HG03439 (cell line): ENCODE measurements at regions not wholly inside any gene's neighbourhood (a gene's known extent, or its start where the extent isn't known, plus 50 kb on each side); places are given as distances from the start of the nearest gene placed in this dataset.
"Not testable (repeated sequence)": the region's sequence is repeated elsewhere in the genome, so short reads cannot be mapped to it uniquely, and the experiment has no call there.

Experiments
- ATAC-seq: cut with Tn5 transposase; IDR thresholded peaks from one replicate; pipeline ENCODE4 v1.9.1; 2021; ENCODE audit warnings: mild to moderate bottlenecking, moderate library complexity; ENCODE audit not compliant: unreplicated experiment

DNA sequence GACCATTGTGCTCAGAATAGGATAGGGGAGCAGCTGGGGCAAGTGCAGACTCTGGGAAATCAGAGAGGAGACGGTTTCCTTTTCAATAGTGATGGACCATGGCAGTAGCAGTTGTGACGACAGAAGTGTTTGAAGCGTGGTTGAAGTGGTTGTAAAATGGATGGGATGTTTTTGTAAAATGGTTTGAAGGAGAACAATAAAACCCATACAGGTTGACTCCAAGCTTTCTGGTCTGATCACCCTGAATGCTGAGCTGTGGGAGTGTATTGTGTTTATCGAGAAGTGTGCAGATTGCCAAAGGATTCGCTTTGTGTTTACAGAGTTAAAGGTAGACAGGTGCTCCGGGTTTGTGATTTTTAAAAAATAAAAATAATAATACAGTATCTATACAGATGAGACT, 255.2 kb upstream of the SULF2 start:
- ATAC-seq, result no peak

DNA sequence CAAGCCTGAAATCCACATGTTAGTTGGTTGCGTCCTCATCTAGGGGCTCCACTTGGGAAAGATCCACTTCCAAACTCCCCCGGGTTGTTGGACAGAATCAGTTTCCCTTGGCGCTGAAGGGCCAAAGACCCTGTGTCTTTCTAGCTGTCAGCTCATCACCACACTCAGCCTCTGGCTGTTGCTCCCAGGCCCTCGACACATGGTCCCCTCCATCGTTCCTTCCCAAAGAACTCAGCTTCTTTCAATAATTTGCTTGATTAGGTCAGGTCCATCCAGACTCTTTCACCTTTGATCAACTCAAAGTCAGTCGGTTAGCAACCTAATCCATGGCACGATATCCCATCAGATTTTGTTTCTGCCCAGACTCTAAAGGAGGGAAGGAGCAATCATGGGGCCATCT, 254.8 kb upstream of the SULF2 start:
- ATAC-seq, result no peak

- no peak for ATAC-seq
Observed at GRCh38 chr20:48039514-48039913, 254.2 kb upstream of the SULF2 start.

DNA sequence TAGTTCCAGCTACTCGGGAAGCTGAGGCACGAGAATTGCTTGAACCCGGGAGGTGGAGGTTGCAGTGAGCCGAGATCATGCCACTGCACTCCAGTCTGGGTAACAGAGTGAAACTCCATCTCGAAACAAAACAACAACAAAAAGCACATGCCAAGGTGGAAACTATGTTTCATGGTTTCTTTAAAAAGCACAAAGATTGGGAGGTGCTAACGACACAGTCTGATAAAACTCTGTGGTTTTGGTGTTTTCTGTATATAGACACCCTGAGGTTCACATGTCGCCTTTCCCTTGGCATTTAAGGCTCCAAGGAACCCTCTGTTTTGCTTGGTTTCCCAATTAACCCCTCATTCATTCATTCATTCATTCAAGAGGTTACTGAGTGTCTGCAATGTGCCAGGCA, 253.4 kb upstream of the SULF2 start:
- no peak for ATAC-seq

GRCh38 chr20:48037798-48038197, 252.5 kb upstream of the SULF2 start:
- not testable (repeated sequence) for ATAC-seq

DNA sequence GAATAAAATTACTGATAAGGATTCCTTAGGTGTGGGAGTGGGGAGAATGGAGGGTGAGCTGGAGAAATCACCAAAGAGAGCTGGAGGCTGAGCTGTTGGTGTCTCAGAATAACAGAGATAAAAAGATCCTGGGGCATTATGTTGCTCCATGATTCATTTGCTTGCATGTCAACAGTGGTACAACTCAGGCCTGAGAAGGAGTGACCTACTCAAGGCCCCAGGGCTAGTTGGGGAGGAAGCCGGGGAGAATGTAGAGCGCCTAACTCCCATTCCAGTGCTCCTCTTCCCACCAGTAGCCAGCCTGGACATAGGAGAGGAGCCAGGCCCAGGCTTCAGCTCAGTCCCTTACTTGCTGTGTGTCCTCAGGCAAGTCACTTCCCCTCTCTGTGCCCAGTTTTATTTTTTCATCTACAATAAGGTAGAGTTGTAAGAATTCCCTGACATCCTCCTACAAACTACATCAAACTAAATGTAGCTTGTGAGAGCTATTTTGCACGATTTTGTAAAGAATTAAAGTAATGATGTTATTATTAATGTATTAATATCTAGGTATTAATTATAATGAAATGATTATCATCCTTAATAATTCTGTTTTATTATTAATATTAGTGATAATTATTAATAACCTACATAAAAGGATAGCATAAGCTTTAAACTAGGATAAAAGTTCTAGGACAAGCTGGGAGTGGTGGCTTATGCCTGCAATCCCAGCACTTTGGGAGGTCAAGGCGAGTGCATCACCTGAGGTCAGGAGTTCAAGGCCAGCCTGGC, 250.9 kb upstream of the SULF2 start:
- no peak for ATAC-seq

DNA sequence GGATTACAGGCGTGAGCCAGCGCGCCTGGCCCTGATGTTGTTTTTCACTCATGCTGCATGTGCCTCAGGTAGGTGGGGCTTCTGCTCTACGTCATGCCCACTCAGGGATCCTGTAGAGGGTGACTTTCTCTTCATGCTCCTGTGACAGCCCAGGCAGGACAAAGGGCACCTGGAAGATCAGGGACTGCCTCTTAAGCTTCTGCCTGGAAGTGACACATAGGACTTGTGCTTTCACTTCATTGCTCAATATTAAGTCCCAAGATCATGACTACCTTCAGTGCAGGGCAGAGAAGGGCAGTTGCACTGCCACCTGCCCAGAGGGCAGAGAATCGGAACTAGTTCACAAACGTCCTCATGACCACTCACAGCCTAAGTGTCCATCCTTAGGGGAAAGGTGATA, 249.5 kb upstream of the SULF2 start:
- no peak for ATAC-seq

DNA sequence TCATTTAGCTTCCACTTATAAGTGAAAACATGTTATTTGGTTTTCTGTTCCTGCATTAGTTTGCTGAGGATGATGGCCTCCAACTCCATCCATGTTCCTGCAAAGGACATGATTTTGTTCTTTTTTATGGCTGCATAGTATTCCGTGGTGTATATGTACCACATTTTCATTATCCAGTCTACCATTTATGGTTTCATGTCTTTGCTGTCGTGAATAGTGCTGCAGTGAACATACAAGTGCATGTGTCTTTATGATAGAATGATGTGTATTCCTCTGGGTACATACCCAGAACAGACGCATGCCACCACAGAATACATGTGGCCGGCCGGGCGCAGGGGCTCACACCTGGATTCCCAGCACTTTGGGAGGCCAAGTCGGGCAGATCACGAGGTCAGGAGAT, 247.7 kb upstream of the SULF2 start:
- ATAC-seq, result not testable (repeated sequence)

GRCh38 chr20:48031122-48031521, 245.8 kb upstream of the SULF2 start:
- ATAC-seq, result no peak

DNA sequence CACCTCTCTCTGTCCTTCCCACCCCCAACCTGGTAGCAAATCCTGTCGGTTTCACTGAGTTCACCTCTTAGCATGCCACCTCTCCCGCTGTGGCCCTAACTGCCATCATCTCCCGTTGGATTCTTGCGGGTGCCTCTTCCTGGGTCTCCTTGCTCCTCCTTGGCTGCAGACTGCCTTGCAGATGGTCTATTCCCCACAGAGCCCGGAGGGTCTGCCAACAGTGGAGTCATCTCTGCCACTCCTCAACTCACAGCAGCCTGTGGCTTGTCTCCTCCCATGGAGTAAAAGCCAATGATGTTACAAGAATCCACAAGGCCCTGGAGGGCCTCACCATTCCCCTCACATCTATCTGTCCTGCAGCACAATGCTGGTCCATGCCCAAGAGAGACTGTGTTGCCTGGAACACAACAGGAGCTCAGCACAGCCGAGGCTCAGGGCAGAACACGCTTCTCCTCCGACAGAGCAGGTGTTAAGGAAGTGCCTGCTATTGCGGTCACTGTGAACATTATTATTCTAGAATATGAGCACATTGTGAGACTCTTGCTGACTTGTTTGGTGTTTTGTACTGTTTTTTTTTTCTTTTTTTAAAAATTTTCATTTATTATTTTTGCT, 241.8 kb upstream of the SULF2 start:
- no peak for ATAC-seq

GRCh38 chr20:48025661-48026060, 240.4 kb upstream of the SULF2 start:
- ATAC-seq, result no peak

DNA sequence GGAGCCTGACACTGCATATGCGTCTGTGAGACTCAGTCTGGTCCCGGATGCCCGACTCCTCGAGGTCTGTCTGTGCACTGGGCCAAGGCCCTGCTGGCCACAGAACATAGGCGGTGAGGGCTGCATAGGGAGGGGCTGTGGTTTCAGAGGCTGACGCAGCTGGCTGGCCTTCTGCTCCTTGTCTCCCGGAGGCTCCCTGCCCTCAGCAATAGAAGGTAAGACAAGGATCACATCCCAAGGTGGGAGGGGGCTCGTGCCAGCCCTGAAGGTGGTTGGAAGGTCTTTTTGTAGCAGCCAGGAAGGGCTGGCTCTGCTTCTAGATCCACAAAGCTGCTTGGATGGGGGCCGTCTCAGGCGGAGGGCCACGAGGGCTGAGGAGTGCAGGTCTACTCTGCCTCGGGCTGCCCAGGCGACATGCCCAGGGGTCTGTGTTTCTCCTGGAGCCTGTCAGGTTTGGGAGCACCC, 239.8 kb upstream of the SULF2 start:
- ATAC-seq, result no peak

DNA sequence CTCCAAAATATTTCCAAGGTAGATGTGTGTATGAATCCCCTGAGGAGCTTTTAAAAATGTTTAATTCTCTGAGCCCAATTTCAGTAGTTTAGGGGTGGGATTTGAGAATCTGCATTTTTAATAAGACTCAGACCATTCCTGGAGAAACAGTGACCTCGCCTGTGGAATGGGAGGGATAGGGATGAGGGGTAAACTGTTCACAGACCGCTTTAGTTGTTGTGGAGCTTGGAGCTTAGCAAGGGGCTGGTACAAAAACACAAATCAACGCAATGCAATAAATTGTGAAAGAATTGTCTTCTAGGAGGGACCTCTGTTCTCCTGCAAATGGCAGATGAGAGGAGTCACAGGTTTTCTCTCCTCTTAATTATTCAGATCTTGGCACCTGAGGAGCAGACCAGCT, 239.3 kb upstream of the SULF2 start:
- no peak for ATAC-seq

DNA sequence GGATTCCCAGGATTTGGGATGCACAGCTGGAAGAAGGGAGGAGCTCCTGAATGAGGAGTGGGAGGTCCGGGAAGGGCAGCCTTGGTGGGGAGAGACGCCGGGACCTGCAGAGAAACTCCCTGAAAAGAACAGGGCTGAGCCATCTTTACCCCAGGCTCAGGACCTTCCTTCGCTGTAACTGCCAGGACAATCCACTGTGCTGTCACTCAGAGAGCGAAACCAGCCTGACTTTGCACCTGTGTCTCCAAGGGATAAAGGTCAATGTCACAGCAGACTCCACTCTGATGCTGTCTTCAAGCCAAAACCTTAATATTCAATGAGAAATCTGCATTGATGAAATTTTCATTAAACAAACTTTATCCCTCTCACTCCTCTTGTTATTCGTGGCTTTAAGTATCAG, 235.4 kb upstream of the SULF2 start:
- ATAC-seq, result not testable (repeated sequence)

DNA sequence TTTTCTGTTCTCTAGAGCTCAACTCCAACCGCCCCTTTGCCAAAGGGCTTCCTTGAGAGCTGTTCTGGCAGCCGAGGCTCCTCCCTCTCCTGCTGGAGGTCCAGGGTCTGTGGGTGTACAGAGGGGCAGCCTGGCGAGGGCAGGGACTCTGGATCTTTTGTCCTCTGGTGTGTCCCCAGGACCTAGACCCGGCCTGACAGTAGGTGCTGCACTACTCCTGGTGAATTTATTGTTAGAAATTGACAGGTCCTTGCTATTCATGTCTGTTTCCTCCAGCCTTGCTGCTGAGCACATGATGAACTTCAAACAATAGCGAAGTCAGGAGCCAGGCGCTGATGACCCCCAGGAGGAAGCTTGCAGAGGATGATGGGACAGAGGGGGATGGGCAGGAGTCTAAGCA, 234.7 kb upstream of the SULF2 start:
- no peak for ATAC-seq

GRCh38 chr20:48019496-48019895, 234.2 kb upstream of the SULF2 start:
- no peak for ATAC-seq

- ATAC-seq, result not testable (repeated sequence)
Observed at GRCh38 chr20:48018851-48019250, 233.6 kb upstream of the SULF2 start.

- ATAC-seq, result no peak
Observed at GRCh38 chr20:48017992-48018391, 232.7 kb upstream of the SULF2 start.

- no peak for ATAC-seq
Observed at GRCh38 chr20:48017509-48017908, 232.2 kb upstream of the SULF2 start.

DNA sequence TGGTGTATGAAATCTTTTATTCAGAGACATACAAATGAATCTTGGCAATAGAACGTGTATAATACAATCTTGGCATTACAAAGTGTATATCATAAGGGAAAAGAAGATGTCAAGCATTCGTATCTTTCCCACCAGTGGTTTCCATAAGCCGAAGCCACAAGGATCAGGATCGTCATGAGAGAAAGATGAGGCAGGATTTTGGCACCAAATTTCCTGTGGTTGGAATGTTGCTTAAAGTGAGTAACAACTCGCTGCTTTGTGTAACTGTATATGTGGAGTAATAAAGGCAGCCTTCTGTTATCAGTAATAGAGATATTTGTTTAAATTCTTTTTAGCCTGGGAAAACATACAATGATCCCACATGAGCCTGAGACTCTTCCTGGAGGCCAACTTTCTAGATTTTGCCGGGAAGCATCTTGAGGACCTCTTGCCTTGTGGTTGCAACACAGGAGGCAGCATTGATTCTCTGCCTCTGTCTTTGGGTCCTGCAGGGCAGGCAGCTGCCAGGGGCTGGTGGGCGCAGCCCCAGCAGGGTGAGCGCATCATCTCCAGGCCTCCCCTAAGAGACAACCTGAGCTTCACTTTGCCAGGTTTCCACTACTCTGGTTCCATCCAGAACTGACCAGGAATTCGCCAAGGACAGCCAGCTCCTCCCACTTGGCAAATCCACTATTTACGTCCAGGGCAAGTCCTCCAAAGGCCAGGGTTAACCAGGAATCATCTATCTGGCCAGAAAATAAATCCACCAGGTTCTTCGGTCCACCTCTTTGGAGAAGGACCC, 230.9 kb upstream of the SULF2 start:
- ATAC-seq, result no peak

GRCh38 chr20:48015141-48015910, 230.0 kb upstream of the SULF2 start:
- ATAC-seq, result no peak
